ENCODE measurements at regions not wholly inside any gene's neighbourhood (a gene's known extent, or its start where the extent isn't known, plus 50 kb on each side); places are given as distances from the start of the nearest gene placed in this dataset.

DNA sequence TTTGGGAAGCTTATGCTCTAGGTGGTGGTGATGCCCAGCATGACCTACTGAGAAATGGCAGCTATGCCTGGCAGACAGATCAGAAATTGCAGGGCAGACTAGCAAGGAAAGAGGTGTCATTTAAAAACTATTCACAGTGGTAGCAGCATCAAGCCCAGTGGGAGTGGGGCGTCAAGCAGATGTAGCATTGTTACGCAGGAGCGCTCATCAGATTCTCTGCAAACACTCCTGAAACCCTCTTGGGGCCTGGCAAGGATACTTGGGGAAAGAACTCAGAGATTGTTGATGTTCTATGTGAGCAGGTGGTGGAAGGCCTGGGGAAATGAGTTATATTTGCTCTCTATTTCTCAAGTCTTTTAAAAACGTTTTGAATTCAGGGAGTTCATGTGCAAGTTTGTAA lies 437.6 kb downstream of the RAPGEF2 start:
- TF ChIP-seq, protein P1, sequence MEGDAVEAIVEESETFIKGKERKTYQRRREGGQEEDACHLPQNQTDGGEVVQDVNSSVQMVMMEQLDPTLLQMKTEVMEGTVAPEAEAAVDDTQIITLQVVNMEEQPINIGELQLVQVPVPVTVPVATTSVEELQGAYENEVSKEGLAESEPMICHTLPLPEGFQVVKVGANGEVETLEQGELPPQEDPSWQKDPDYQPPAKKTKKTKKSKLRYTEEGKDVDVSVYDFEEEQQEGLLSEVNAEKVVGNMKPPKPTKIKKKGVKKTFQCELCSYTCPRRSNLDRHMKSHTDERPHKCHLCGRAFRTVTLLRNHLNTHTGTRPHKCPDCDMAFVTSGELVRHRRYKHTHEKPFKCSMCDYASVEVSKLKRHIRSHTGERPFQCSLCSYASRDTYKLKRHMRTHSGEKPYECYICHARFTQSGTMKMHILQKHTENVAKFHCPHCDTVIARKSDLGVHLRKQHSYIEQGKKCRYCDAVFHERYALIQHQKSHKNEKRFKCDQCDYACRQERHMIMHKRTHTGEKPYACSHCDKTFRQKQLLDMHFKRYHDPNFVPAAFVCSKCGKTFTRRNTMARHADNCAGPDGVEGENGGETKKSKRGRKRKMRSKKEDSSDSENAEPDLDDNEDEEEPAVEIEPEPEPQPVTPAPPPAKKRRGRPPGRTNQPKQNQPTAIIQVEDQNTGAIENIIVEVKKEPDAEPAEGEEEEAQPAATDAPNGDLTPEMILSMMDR (IDR thresholded peaks at IDR 0.05; ENCODE audit: insufficient read depth, low read depth, low read length), result no peak
- no peak for TF ChIP-seq EZH2 (IDR thresholded peaks at IDR 0.05; ENCODE audit: insufficient read depth, low read length)
